ENCODE measurements at regions not wholly inside any gene's neighbourhood (a gene's known extent, or its start where the extent isn't known, plus 50 kb on each side); places are given as distances from the start of the nearest gene placed in this dataset.

DNA sequence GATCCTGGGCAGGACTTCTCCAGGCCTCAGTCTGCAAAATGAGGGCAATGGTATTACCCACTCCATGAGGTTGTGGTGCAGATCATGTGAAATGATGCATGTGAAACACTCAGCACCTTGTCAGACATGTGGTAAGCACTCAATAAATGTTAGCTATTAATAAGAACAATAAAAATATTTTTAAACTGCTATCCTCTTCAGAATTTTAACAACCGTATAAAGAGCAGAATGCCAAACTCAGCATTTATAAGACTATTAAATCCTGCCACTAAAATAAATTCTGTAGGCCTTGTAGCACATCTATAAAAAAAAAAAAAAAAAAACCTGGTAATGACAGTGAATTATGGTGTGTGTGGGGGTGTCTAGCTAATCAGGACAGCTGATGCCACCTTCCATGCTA, 213.9 kb upstream of the UMPS start:
- TF ChIP-seq EZH2phosphoT487 (IDR thresholded peaks at IDR 0.05; ENCODE audit: borderline replicate concordance, low read length) = no peak
- TF ChIP-seq, protein P1, sequence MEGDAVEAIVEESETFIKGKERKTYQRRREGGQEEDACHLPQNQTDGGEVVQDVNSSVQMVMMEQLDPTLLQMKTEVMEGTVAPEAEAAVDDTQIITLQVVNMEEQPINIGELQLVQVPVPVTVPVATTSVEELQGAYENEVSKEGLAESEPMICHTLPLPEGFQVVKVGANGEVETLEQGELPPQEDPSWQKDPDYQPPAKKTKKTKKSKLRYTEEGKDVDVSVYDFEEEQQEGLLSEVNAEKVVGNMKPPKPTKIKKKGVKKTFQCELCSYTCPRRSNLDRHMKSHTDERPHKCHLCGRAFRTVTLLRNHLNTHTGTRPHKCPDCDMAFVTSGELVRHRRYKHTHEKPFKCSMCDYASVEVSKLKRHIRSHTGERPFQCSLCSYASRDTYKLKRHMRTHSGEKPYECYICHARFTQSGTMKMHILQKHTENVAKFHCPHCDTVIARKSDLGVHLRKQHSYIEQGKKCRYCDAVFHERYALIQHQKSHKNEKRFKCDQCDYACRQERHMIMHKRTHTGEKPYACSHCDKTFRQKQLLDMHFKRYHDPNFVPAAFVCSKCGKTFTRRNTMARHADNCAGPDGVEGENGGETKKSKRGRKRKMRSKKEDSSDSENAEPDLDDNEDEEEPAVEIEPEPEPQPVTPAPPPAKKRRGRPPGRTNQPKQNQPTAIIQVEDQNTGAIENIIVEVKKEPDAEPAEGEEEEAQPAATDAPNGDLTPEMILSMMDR (IDR thresholded peaks at IDR 0.05; ENCODE audit: low read depth, low read length, poor library complexity, severe bottlenecking) = no peak

Measured in DOHH2 (cell line).